Vagina (tissue), 2 donors: ENCODE measurements at regions not wholly inside any gene's neighbourhood (a gene's known extent, or its start where the extent isn't known, plus 50 kb on each side); places are given as distances from the start of the nearest gene placed in this dataset.

ENCODE experiments used
- DNase-seq, 2 donors: peaks; one replicate each; pipeline ENCODE4 v3.0.0-alpha.2; 2017; ENCODE audit errors: extremely low spot score in 2 of 2
- H3K27ac ChIP-seq: fragments of 200-600 bp; sonication (generic); one replicate; pipeline ENCODE4 v1.5.1; 2019
- H3K27me3 ChIP-seq: fragments of 200-600 bp; sonication (generic); one replicate; pipeline ENCODE4 v1.5.1; 2019
- H3K36me3 ChIP-seq, 2 donors: fragments of 200-600 bp; sonication (generic); one replicate each; pipeline ENCODE4 v1.5.1; 2017 to 2019
- H3K4me1 ChIP-seq: fragments of 200-600 bp; sonication (generic); one replicate; pipeline ENCODE4 v1.5.1; 2019
- H3K4me3 ChIP-seq, 2 donors: fragments of 200-600 bp; sonication (generic); 1 replicate in 1 of 2; 2 replicates in 1 of 2; pipeline ENCODE4 v1.5.1; 2016 to 2019
- H3K9me3 ChIP-seq: fragments of 200-600 bp; sonication (generic); one replicate; pipeline ENCODE4 v1.5.1; 2019
- CTCF ChIP-seq, 3 experiments: fragments of 450-650 bp in 2 of 3; fragments of 200-600 bp in 1 of 3; sonication (generic) in 1 of 3; IDR thresholded peaks; one replicate each; pipeline ENCODE4 v1.5.1; 2017 to 2019; ENCODE audit warnings: antibody characterized with exemption in 3 of 3, mild to moderate bottlenecking in 2 of 3, moderate library complexity in 2 of 3
- POLR2A ChIP-seq, 2 donors: fragments of 450-650 bp; IDR thresholded peaks; one replicate each; pipeline ENCODE4 v1.6.1; 2017; ENCODE audit warnings: antibody characterized with exemption in 2 of 2, mild to moderate bottlenecking in 2 of 2, moderate library complexity in 2 of 2
- POLR2AphosphoS5 ChIP-seq, 2 donors: sonication (generic); formaldehyde crosslinking; IDR thresholded peaks; one replicate each; pipeline ENCODE4 v1.9.0; 2017; ENCODE audit warnings: antibody characterized with exemption in 2 of 2, mild to moderate bottlenecking in 2 of 2, low read depth in 1 of 2; ENCODE audit not compliant: insufficient read depth in 1 of 2
- intact Hi-C: fragments of 100-400 bp; cut with DNase I; formaldehyde crosslinking; loops from one replicate; pipeline ENCODE4 v1.15.1; 2023

- Histone ChIP-seq H3K9me3 (no peaks in the 10 kb centered on the region), H3K27ac (no peak overlapping the region), H3K36me3 (no peaks in the 10 kb centered on the region), H3K4me1 (peaks cover 6% of the 10 kb centered on the region), H3K27me3 (no peaks in the 10 kb centered on the region), H3K4me3 (peak overlapping the region; percentile 42 to 61)
- DNase-seq = no peak
- intact Hi-C loops = no loop called here
- TF ChIP-seq POLR2A (IDR thresholded peaks at IDR 0.05) (no peak), CTCF (IDR thresholded peaks at IDR 0.05) (no peak), POLR2AphosphoS5 (IDR thresholded peaks at IDR 0.05; ENCODE audit: insufficient read depth in 1 of 2, low read depth in 1 of 2) (no peak)
These were observed 66.9 kb upstream of the DNAH5 start for GRCh38 chr5:14011089-14012020.

GRCh38 chr5:14009575-14009974 lies 65.1 kb upstream of the DNAH5 start:
- no peak overlapping the region for H3K4me3 ChIP-seq
- H3K27ac ChIP-seq = no peak overlapping the region
- DNase-seq = no peak
- H3K27me3 ChIP-seq = no peaks in the 10 kb centered on the region
- intact Hi-C loops = no loop called here
- no peaks in the 10 kb centered on the region for H3K36me3 ChIP-seq
- H3K9me3 ChIP-seq = no peaks in the 10 kb centered on the region
- TF ChIP-seq POLR2AphosphoS5 (IDR thresholded peaks at IDR 0.05; ENCODE audit: insufficient read depth in 1 of 2, low read depth in 1 of 2) (no peak), POLR2A (IDR thresholded peaks at IDR 0.05) (no peak), CTCF (IDR thresholded peaks at IDR 0.05) (no peak)
- peaks cover 6% of the 10 kb centered on the region for H3K4me1 ChIP-seq

GRCh38 chr5:14008819-14009311 lies 64.4 kb upstream of the DNAH5 start:
- Histone ChIP-seq H3K27ac (no peak overlapping the region), H3K36me3 (no peaks in the 10 kb centered on the region), H3K4me1 (peaks cover 6% of the 10 kb centered on the region), H3K4me3 (no peak overlapping the region), H3K27me3 (no peaks in the 10 kb centered on the region), H3K9me3 (no peaks in the 10 kb centered on the region)
- DNase-seq = no peak
- intact Hi-C loops = no loop called here
- no peak for TF ChIP-seq CTCF (IDR thresholded peaks at IDR 0.05)
- TF ChIP-seq POLR2A (IDR thresholded peaks at IDR 0.05) = no peak
- TF ChIP-seq POLR2AphosphoS5 (IDR thresholded peaks at IDR 0.05; ENCODE audit: insufficient read depth in 1 of 2, low read depth in 1 of 2) = no peak

GRCh38 chr5:14006823-14007520 lies 62.5 kb upstream of the DNAH5 start:
- Histone ChIP-seq H3K4me1 (peaks cover 6% of the 10 kb centered on the region), H3K27ac (no peak overlapping the region), H3K4me3 (no peak overlapping the region), H3K9me3 (no peaks in the 10 kb centered on the region), H3K36me3 (no peaks in the 10 kb centered on the region), H3K27me3 (no peaks in the 10 kb centered on the region)
- no peak for DNase-seq
- intact Hi-C loops = no loop called here
- TF ChIP-seq CTCF (IDR thresholded peaks at IDR 0.05) = no peak
- TF ChIP-seq POLR2AphosphoS5 (IDR thresholded peaks at IDR 0.05; ENCODE audit: insufficient read depth in 1 of 2, low read depth in 1 of 2) = no peak
- no peak for TF ChIP-seq POLR2A (IDR thresholded peaks at IDR 0.05)
